GM12875 (cell line): ENCODE measurements at regions not wholly inside any gene's neighbourhood (a gene's known extent, or its start where the extent isn't known, plus 50 kb on each side); places are given as distances from the start of the nearest gene placed in this dataset.
"Not testable (repeated sequence)": the region's sequence is repeated elsewhere in the genome, so short reads cannot be mapped to it uniquely, and the experiment has no call there.

Experiments used
- H3K4me3 ChIP-seq: one replicate; pipeline ENCODE4 v1.5.1; 2011; ENCODE audit warnings: low read depth, low read length, control low read depth
- TF ChIP-seq, protein P1 (sequence below): IDR thresholded peaks from 2 replicates; pipeline ENCODE4 v1.5.1; 2011; ENCODE audit warnings: low read depth, mild to moderate bottlenecking, control low read depth, inconsistent platforms, low read length, moderate library complexity, borderline replicate concordance; ENCODE audit not compliant: insufficient read depth

DNA sequence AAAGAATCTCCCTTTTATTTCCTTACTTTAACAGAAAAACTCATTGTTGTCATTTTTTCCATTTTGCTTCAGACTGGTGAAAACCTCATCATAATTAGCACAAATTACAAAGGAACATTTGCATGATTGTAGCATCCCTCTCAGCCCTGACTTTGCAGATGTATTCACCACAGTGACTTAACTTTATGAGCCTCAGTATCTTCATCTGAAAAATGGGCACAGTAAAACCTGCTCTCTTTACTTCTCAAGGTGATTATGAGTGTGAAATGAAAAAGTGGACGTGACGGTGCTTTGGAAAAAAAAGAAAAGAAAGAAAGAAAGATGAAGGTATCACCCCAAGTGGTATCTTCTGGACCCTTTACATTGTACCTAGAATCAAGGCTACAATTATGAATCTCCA is 193.4 kb upstream of the TOX3 start:
- TF ChIP-seq, protein P1, sequence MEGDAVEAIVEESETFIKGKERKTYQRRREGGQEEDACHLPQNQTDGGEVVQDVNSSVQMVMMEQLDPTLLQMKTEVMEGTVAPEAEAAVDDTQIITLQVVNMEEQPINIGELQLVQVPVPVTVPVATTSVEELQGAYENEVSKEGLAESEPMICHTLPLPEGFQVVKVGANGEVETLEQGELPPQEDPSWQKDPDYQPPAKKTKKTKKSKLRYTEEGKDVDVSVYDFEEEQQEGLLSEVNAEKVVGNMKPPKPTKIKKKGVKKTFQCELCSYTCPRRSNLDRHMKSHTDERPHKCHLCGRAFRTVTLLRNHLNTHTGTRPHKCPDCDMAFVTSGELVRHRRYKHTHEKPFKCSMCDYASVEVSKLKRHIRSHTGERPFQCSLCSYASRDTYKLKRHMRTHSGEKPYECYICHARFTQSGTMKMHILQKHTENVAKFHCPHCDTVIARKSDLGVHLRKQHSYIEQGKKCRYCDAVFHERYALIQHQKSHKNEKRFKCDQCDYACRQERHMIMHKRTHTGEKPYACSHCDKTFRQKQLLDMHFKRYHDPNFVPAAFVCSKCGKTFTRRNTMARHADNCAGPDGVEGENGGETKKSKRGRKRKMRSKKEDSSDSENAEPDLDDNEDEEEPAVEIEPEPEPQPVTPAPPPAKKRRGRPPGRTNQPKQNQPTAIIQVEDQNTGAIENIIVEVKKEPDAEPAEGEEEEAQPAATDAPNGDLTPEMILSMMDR: no peak
- H3K4me3 ChIP-seq: no peak overlapping the region

DNA sequence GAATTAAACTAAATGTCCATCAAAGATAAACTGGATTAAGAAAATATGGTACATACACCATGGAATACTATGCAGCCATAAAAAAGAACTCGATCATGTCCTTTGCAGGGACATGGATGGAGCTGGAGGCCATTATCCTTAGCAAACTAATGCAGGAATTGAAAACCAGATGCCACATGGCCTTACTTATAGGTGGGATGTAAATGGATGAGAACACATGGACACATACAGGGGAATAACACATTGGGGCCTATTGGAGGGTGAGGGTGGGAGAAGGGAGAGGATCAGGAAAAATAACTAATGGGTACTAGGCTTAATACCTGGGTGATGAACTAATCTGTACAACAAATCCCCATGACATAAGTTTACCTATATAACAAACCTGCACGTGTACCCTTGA is 192.0 kb upstream of the TOX3 start:
- H3K4me3 ChIP-seq: not testable (repeated sequence)

DNA sequence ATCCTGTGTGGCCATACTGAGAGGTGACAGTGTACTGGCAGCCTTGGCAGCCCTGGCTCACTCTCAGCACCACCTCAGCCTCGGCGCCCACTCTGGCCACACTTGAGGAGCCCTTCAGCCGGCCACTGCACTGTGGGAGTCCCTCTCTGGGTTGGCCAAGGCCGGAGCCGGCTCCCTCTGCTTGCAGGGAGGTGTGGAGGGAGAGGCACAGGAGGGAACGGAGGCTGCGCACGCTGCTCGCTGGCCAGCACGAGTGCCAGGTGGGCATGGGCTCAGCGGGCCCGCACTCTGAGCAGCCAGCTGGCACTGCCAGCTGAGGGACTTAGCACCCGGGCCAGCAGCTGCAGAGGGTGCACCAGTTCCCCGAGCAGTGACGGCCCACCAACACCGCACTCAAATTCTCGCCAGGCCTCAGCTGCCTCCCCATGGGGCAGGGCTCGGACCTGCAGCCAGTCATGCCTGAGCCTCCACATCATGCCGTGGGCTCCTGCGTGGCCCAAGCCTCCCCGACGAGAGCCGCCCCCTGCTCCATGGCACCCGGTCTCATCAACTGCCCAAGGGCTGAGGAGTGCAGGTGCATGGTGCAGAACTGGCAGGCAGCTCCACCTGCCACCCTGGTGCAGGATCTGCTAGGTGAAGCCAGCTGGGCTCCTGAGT is 184.4 kb upstream of the TOX3 start:
- TF ChIP-seq, protein P1: no peak
- H3K4me3 ChIP-seq: no peak overlapping the region

DNA sequence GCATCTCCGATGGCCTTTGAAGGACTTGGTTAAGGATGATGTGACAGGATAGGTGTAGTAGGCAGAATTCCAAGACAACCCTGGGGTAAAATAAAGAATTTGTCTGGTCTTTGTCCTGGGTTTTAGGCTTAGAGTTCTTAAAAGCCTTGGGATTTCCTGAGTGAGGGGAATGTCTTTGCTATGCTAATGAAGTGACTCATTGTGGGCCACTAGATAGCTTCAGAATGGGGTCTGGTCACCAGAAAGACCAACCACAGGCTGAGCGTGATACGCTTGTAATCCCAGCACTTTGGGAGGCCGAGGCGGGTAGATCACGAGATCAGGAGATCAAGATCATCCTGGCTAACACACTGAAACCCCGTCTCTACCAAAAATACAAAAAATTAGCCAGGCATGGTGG is 182.8 kb upstream of the TOX3 start:
- H3K4me3 ChIP-seq: no peak overlapping the region
- TF ChIP-seq, protein P1: no peak

DNA sequence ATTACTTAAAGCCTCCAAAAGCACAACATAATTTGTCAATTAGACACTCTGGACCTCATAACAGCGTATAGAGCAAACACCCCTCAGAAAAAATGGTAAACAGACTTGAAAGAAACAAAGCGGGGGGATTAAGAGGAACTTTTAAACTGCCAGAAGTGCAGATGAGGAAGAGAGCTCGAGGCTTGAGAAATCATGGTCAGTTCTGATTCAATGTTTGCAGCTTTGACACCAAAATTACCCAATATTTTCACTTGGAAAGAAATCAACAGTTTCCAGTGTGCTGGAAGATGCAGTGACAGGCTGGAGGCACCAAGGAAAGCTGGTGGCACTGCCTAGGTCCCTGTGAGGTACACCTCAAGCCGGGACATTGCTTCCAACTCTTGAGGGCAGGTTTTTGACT is 180.9 kb upstream of the TOX3 start:
- no peak overlapping the region for H3K4me3 ChIP-seq
- TF ChIP-seq, protein P1: no peak

DNA sequence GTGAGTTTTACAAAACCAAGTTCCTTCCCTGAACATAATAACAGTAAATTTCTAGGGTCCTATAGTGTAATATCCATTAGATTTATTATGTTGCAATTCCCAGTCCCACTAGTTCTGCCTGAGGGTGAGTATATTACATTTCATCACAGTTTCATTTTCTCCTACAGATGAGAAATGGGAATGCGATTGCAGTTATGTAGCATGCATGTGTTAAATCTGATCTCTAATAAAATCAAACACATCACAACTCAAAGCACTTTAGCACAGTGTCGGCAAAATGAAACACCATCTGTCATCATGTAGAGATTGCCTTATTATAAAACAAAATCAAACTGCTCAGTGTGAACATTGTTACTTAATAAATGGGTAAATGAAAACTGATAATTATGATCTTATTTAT is 180.5 kb upstream of the TOX3 start:
- TF ChIP-seq, protein P1: no peak
- no peak overlapping the region for H3K4me3 ChIP-seq

DNA sequence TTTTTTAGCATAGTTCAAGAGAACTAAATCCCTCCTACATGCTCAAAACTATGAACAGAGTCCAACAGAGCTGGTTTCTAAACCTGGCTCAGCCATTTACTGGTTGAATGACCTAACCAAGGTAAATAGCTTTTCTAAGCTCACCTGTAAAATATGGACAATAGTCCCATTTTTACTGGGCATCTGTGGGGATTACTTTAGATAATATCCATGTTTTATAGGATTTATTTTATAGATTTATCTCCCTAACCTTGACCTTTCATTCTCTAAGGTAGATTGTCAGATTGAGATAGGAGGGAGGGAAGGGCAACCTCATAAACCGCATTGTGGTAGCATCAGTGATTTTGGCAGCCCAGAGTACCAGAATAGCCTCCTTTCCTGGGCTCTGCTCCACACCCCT is 178.5 kb upstream of the TOX3 start:
- no peak overlapping the region for H3K4me3 ChIP-seq
- TF ChIP-seq, protein P1: no peak

DNA sequence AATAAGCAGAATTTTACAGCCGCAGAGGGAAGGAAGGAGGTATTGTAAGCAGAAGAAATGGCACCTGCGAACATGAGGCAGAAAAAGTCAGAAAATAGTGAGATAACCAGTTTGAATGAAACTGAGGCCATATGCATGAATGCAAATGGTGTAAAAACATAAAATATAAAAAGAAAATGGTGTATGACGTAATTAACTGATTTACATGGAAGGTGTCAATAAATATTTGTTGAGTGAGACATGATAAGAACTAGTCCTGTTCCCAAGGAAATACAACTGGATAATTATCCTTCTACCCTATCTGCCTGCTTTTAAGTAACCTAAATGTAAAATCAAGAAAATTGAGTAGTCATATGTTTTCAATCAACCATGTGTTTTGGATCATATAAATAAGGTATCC is 178.1 kb upstream of the TOX3 start:
- H3K4me3 ChIP-seq: no peak overlapping the region
- TF ChIP-seq, protein P1: no peak
